Stimulated activated naive CD8-positive, alpha-beta T cell treated with anti-CD3 and anti-CD28 coated beads, Interleukin-15, Interleukin-2, amounts not matched to agents 100 ng/mL and 50 ng/mL, for 24 hours (primary cell): ENCODE measurements at regions not wholly inside any gene's neighbourhood (a gene's known extent, or its start where the extent isn't known, plus 50 kb on each side); places are given as distances from the start of the nearest gene placed in this dataset.
A peak's percentile ranks its signal among the peaks of the same experiment; 100 is the strongest.

ENCODE experiments used
- H3K27ac Mint-ChIP-seq: one replicate; pipeline ENCODE4 v1.8.0; 2021; ENCODE audit warnings: mild to moderate bottlenecking, mixed read lengths
- H3K27me3 Mint-ChIP-seq: one replicate; pipeline ENCODE4 v1.8.0; 2021; ENCODE audit warnings: mixed read lengths
- H3K36me3 Mint-ChIP-seq: one replicate; pipeline ENCODE4 v1.8.0; 2021; ENCODE audit warnings: low read depth, mixed read lengths
- H3K4me1 Mint-ChIP-seq: one replicate; pipeline ENCODE4 v1.8.0; 2021; ENCODE audit warnings: low read depth, mixed read lengths
- H3K4me3 Mint-ChIP-seq: one replicate; pipeline ENCODE4 v1.8.0; 2021; ENCODE audit warnings: mild to moderate bottlenecking, mixed read lengths
- H3K9me3 Mint-ChIP-seq: one replicate; pipeline ENCODE4 v1.8.0; 2021; ENCODE audit warnings: mixed read lengths

GRCh38 chr20:47406849-47407682 lies 50.6 kb upstream of the ZMYND8 start:
- H3K4me1 Mint-ChIP-seq, result peaks cover 10% of the 10 kb centered on the region
- no peak overlapping the region for H3K27ac Mint-ChIP-seq
- no peaks in the 10 kb centered on the region for H3K9me3 Mint-ChIP-seq
- H3K4me3 Mint-ChIP-seq, result no peak overlapping the region
- no peaks in the 10 kb centered on the region for H3K36me3 Mint-ChIP-seq
- no peaks in the 10 kb centered on the region for H3K27me3 Mint-ChIP-seq

GRCh38 chr20:47411161-47411560 lies 54.7 kb upstream of the ZMYND8 start:
- H3K36me3 Mint-ChIP-seq, result peaks cover 5% of the 10 kb centered on the region
- H3K27ac Mint-ChIP-seq, result peak overlapping the region; percentile 57
- H3K27me3 Mint-ChIP-seq, result no peaks in the 10 kb centered on the region
- peaks cover 35% of the 10 kb centered on the region for H3K4me1 Mint-ChIP-seq
- no peaks in the 10 kb centered on the region for H3K9me3 Mint-ChIP-seq
- H3K4me3 Mint-ChIP-seq, result no peak overlapping the region

- Mint-ChIP-seq H3K9me3 (no peaks in the 10 kb centered on the region), H3K27ac (peak overlapping the region; percentile 81), H3K4me1 (peaks cover 41% of the 10 kb centered on the region), H3K27me3 (no peaks in the 10 kb centered on the region), H3K4me3 (no peak overlapping the region), H3K36me3 (peaks cover 5% of the 10 kb centered on the region)
These were observed 55.6 kb upstream of the ZMYND8 start for GRCh38 chr20:47412083-47412482.

GRCh38 chr20:47413189-47413588 lies 56.7 kb upstream of the ZMYND8 start:
- Mint-ChIP-seq H3K4me1 (peaks cover 47% of the 10 kb centered on the region), H3K4me3 (no peak overlapping the region), H3K27me3 (no peaks in the 10 kb centered on the region), H3K9me3 (no peaks in the 10 kb centered on the region), H3K36me3 (peaks cover 5% of the 10 kb centered on the region), H3K27ac (peak overlapping the region; percentile 81)

GRCh38 chr20:47417245-47418068 lies 61.0 kb upstream of the ZMYND8 start:
- Mint-ChIP-seq H3K27me3 (no peaks in the 10 kb centered on the region), H3K27ac (no peak overlapping the region), H3K4me1 (peaks cover 42% of the 10 kb centered on the region), H3K36me3 (peaks cover 5% of the 10 kb centered on the region), H3K9me3 (no peaks in the 10 kb centered on the region), H3K4me3 (no peak overlapping the region)

GRCh38 chr20:47418069-47418757 lies 61.7 kb upstream of the ZMYND8 start:
- Mint-ChIP-seq H3K36me3 (peaks cover 5% of the 10 kb centered on the region), H3K27me3 (no peaks in the 10 kb centered on the region), H3K4me3 (no peak overlapping the region), H3K4me1 (peaks cover 34% of the 10 kb centered on the region), H3K27ac (no peak overlapping the region), H3K9me3 (no peaks in the 10 kb centered on the region)

GRCh38 chr20:47419953-47420514 lies 63.5 kb upstream of the ZMYND8 start:
- Mint-ChIP-seq H3K9me3 (no peaks in the 10 kb centered on the region), H3K36me3 (peaks cover 4% of the 10 kb centered on the region), H3K27ac (no peak overlapping the region), H3K27me3 (no peaks in the 10 kb centered on the region), H3K4me3 (no peak overlapping the region), H3K4me1 (peaks cover 26% of the 10 kb centered on the region)

GRCh38 chr20:47421076-47421475 lies 64.6 kb upstream of the ZMYND8 start:
- H3K27ac Mint-ChIP-seq, result no peak overlapping the region
- peaks cover 18% of the 10 kb centered on the region for H3K4me1 Mint-ChIP-seq
- H3K27me3 Mint-ChIP-seq, result no peaks in the 10 kb centered on the region
- H3K4me3 Mint-ChIP-seq, result no peak overlapping the region
- H3K9me3 Mint-ChIP-seq, result no peaks in the 10 kb centered on the region
- H3K36me3 Mint-ChIP-seq, result no peaks in the 10 kb centered on the region

GRCh38 chr20:47423586-47423985 lies 67.1 kb upstream of the ZMYND8 start:
- Mint-ChIP-seq H3K4me1 (peaks cover 4% of the 10 kb centered on the region), H3K36me3 (peaks cover 4% of the 10 kb centered on the region), H3K27me3 (no peaks in the 10 kb centered on the region), H3K9me3 (peaks cover 6% of the 10 kb centered on the region), H3K27ac (no peak overlapping the region), H3K4me3 (no peak overlapping the region)

- H3K27ac Mint-ChIP-seq, result no peak overlapping the region
- H3K9me3 Mint-ChIP-seq, result peaks cover 6% of the 10 kb centered on the region
- peaks cover under 1% of the 10 kb centered on the region for H3K4me1 Mint-ChIP-seq
- no peak overlapping the region for H3K4me3 Mint-ChIP-seq
- no peaks in the 10 kb centered on the region for H3K27me3 Mint-ChIP-seq
- peaks cover 4% of the 10 kb centered on the region for H3K36me3 Mint-ChIP-seq
These were observed 70.6 kb upstream of the ZMYND8 start for GRCh38 chr20:47427067-47427466.

- Mint-ChIP-seq H3K36me3 (peaks cover 4% of the 10 kb centered on the region), H3K27ac (no peak overlapping the region), H3K4me1 (peaks cover 5% of the 10 kb centered on the region), H3K4me3 (no peak overlapping the region), H3K27me3 (no peaks in the 10 kb centered on the region), H3K9me3 (peaks cover 6% of the 10 kb centered on the region)
These were observed 71.2 kb upstream of the ZMYND8 start for GRCh38 chr20:47427746-47428145.

- Mint-ChIP-seq H3K27ac (no peak overlapping the region), H3K9me3 (peaks cover 6% of the 10 kb centered on the region), H3K4me3 (no peak overlapping the region), H3K27me3 (no peaks in the 10 kb centered on the region), H3K36me3 (peaks cover 4% of the 10 kb centered on the region), H3K4me1 (peaks cover 8% of the 10 kb centered on the region)
These were observed 71.7 kb upstream of the ZMYND8 start for GRCh38 chr20:47428164-47428563.

- Mint-ChIP-seq H3K4me3 (no peak overlapping the region), H3K4me1 (peaks cover 8% of the 10 kb centered on the region), H3K27ac (no peak overlapping the region), H3K36me3 (peaks cover 4% of the 10 kb centered on the region), H3K27me3 (no peaks in the 10 kb centered on the region), H3K9me3 (peaks cover 6% of the 10 kb centered on the region)
These were observed 72.4 kb upstream of the ZMYND8 start for GRCh38 chr20:47428851-47429336.

GRCh38 chr20:47429409-47429808 lies 72.3 kb upstream of the NCOA3 start:
- Mint-ChIP-seq H3K4me3 (no peak overlapping the region), H3K27me3 (no peaks in the 10 kb centered on the region), H3K27ac (no peak overlapping the region), H3K9me3 (peaks cover 6% of the 10 kb centered on the region), H3K4me1 (peaks cover 8% of the 10 kb centered on the region), H3K36me3 (peaks cover 4% of the 10 kb centered on the region)
